Fibroblast of peridontal ligament (primary cell): ENCODE measurements at regions not wholly inside any gene's neighbourhood (a gene's known extent, or its start where the extent isn't known, plus 50 kb on each side); places are given as distances from the start of the nearest gene placed in this dataset.
"Not testable (repeated sequence)": the region's sequence is repeated elsewhere in the genome, so short reads cannot be mapped to it uniquely, and the experiment has no call there.

ENCODE experiments used
- DNase-seq: peaks from one replicate; pipeline ENCODE4 v3.0.0-alpha.2; 2010; ENCODE audit errors: extremely low read depth

DNA sequence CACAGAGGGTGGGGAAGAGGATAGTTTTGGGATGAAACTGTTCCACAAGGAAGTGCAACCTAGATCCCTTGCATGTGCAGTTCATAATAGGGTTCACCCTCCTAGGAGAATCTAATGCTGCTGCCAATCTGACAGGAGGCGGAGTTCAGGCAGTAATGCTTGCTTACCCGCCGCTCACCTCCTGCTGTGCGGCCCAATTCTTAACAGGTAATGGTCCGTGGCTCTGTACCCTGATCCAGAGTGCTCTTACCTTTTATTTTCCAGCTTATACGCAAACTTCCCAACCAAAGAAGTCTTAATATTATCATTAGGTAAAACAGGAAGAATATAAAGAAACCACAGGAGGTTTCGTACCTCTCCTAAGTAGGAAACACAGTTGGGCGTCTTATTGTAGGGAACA is 82.7 kb upstream of the CD302 start:
- DNase-seq: no peak

DNA sequence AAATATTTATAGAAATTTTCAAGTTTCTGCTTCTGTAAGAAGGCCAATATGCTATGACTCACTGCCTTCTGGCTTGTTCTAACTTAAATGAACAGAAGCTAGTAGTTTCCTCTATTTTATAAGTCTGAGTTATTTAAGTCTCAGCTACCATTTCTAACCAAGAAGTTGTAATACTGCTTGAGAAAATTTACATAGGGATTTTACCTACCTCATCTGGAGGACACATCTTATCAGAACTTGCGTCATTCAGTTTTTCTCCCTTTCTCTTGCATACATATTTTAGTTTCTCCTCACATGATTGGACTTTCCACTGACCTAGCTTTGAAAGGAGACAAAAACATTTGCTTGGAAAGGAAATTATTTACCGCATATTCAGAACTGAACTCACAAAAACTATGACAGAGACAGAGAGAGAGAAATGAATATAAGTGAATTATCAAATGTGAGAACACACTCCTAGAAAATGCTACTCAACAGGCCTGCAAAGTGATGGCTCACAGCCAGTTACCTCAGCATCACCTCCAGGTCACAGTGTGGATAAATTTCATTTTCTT is 81.1 kb upstream of the CD302 start:
- DNase-seq: peak; percentile 67

DNA sequence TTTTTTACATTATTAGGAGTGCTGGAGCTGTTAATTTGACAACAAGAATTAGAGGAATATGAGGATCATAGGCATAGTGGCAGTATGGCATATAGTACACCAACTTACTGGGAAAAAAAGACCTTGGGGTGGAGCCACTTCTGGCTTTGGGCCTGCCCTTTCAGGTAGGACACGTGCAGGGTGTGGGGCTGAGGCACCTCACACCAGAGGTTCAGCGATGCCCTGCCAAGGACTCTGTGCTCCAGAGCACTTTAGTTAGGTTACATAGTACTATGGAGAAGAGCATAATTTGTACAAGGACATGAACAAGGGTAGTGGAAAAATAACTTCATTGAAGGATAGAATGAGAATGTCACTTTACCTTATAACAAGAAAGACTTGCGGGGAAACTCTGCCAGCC is 77.1 kb upstream of the CD302 start:
- DNase-seq: no peak

DNA sequence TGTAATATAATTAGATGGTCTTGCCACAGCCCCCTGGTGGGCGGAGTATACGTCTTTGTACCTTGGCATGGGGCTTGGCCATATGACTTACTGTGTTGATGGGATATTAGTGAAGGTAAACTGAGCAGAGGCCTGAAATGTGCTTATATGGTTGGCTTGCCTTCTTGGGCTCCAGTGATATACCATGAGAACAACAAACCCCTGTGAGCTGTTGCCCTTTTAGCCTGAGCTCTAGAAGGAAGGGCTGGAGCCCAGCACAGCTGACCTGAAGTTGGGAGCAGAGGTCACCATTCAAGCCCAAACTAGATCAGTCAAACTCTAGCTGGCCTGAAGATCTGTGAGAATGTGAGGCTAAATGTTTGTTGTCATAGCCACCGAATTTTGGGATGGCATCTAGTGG is 75.2 kb upstream of the CD302 start:
- DNase-seq: no peak

- no peak for DNase-seq
These were observed 74.3 kb upstream of the CD302 start for GRCh38 chr2:159872353-159872752.

DNA sequence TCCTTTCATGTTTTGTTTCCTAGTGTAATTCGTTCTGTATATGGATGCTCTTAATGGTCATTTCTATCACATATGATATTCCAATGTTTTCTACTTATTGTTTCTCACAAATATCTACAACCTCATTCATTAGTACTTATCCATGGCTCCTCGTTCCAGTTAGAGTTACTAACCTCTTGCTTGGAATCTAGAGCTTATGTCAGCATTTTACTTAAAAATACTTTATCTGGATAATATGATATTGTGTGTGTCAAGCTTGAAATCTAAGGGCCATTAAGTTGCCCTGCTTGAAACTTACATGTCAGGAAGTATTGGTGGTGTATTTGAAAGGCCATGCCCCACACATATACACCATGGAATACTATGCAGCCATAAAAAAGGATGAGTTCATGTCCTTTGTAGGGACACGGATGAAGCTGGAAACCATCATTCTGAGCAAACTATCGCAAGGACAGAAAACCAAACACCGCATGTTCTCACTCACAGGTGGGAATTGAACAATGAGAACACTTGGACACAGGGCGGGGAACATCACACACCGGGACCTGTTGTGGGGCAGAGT is 70.7 kb upstream of the CD302 start:
- DNase-seq: not testable (repeated sequence)

GRCh38 chr2:159867567-159868361 is 69.8 kb upstream of the CD302 start:
- DNase-seq: no peak

DNA sequence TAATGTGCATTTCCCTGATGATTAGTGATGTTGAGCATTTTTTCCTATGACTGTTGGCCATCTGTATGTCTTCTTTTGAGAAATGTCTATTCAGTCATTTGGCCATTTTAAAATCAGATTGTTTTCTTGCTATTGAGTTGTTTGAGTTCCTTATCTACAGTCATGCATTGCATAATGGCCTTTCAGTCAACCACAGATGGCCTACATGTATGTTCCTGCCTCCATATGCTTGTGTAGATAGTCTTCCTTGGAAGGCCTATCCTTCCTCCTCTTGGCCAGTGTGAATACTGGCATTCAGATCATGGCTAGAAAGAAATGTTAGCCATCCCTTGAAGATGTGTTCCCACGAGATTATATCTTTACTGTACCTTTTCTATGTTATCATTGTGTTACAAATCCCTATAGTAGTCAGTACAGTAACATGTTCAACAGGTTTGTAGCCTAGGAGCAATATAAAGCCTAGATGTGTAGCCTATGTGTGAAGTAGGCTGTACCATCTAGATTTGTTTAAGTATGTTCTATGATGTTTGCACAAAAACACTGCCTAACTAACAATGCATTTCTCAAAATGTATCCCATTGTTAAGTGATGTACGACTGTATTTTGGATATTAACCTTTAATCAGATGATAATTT is 65.6 kb upstream of the CD302 start:
- no peak for DNase-seq

- DNase-seq: no peak
These were observed 62.7 kb upstream of the CD302 start for GRCh38 chr2:159860581-159861310.

DNA sequence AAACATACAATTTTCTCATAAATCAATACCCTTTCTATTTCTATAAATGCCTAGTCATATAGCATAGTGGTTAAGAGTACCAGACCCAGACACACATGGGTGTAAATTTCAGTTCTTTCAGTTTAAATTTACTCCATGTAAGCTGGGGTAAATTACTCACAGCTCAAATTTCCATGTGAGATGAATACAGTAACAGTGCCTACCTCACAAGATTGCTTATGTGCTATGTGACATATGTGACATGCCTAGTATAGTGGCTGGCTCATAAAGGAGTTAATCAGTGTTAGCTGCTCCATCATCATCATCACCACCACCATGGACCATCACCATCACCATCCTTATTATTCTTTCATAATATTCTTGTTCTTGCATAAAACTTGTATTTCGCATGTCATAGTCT is 61.6 kb upstream of the CD302 start:
- no peak for DNase-seq

GRCh38 chr2:159856760-159857159 is 58.8 kb upstream of the CD302 start:
- no peak for DNase-seq

GRCh38 chr2:159855557-159856061 is 57.6 kb upstream of the CD302 start:
- peak; percentile 10 for DNase-seq

DNA sequence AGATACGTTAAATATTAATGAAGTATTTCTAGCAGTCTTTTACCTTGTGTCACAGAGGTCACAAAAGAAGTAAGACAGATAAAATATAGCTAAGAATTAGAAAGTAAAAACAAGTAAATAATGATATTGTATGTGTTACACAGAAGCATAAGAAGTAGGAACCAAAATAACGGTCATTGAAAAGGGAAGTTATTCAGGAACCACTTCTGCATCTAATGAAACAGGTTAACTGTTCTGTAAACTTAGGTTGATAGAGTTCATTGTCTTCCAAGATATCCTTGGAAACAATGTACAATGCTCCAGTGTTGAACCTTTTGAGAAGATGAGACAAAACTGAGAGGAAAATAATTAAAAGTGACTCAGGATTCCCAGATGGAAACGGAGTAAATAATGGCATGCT is 57.1 kb upstream of the CD302 start:
- DNase-seq: no peak

- no peak for DNase-seq
These were observed 56.5 kb upstream of the CD302 start for GRCh38 chr2:159854481-159854880.

DNA sequence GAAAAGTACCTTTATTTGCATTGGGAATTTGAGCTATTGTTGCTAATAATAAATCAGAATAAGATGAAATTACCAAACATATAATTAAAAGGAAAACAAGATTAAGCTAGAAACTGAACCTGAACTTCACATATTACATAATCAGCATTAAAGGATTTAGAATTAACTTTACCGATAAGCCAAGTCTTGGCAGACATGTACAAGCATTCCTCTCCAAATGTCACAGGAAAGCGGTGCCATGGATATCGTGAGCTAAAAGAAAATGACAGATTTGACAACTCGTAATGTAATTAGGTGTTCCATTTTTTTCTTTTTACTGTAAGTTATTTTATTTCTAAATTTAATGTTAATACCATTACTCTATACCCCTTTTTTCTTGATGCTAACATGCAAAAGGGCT is 55.1 kb upstream of the CD302 start:
- DNase-seq: no peak

- DNase-seq: no peak
These were observed 53.9 kb upstream of the CD302 start for GRCh38 chr2:159851941-159852340.

DNA sequence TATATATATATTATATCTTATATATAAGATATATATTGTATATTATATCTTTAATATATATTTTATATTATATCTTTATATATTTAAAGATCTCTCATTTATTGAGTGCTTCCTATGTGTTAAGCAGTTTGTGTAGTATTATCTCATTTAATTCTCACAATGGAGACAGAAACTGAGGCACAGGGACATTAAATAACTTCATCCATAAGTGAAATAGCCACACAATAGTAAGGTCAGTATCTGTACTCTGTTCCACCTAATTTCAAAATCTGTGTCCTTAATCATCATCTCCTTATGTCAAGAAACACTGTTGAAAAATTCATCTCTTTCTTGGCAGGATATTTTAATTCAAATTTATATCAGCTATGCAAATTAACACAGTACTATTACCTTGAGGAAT is 52.8 kb upstream of the CD302 start:
- no peak for DNase-seq

DNA sequence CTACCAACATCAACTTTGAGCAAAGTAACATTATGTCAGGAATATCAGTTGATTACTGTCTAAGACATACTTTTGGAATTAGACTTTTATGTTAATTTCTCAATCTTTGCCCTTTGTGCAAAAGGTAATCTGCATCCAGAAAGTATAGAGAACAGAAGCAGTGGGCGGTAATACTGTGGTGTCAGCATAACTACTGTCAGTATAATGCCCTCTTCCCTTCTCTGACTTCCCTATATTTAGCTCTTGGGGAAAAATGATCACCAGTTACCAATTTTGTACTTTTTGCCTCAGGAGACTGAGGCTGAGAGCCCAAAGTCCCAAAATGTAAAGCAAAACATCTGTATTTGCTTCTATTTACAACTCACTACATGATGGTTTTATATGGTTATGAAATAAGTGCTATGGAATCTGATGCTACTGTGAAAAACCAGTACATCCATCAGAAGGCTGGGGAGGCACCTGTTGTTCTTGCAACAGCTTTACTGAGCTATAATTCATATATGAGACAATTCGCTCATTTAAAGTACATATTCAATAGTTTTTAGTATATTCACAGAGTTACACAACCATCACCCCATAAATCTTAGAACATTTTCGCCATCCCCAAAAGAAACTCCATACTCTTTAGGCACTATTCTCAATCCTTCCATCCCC is 51.3 kb upstream of the CD302 start:
- no peak for DNase-seq
